ENCODE measurements at regions not wholly inside any gene's neighbourhood (a gene's known extent, or its start where the extent isn't known, plus 50 kb on each side); places are given as distances from the start of the nearest gene placed in this dataset.

DNA sequence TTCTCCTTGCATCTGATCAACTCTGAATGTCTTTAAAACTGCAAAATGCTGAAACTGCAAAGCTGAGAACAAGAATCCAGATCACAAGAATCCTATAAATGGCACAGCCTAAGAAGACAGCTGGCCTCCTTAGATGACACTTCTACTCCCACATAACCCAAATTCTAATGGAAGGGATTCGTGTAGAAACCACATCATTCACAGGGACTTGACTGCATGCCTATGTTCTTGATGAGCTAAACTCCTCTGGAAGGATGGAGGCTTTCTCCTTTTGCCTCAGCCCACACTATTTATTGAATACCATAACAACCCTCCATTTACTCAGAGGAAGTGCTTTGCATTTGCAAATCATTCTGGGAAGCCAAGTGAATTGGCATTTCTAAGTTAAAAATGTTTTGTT lies 252.5 kb upstream of the VWC2 start:
- TF ChIP-seq, protein P1, sequence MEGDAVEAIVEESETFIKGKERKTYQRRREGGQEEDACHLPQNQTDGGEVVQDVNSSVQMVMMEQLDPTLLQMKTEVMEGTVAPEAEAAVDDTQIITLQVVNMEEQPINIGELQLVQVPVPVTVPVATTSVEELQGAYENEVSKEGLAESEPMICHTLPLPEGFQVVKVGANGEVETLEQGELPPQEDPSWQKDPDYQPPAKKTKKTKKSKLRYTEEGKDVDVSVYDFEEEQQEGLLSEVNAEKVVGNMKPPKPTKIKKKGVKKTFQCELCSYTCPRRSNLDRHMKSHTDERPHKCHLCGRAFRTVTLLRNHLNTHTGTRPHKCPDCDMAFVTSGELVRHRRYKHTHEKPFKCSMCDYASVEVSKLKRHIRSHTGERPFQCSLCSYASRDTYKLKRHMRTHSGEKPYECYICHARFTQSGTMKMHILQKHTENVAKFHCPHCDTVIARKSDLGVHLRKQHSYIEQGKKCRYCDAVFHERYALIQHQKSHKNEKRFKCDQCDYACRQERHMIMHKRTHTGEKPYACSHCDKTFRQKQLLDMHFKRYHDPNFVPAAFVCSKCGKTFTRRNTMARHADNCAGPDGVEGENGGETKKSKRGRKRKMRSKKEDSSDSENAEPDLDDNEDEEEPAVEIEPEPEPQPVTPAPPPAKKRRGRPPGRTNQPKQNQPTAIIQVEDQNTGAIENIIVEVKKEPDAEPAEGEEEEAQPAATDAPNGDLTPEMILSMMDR (IDR thresholded peaks at IDR 0.05): no peak
- no peak for TF ChIP-seq POLR2A (IDR thresholded peaks at IDR 0.05)
- TF ChIP-seq POLR2AphosphoS5 (IDR thresholded peaks at IDR 0.05; ENCODE audit: insufficient read depth in 1 of 2, low read depth in 1 of 2): no peak
- no peaks in the 10 kb centered on the region for H3K4me1 ChIP-seq
- H3K27me3 ChIP-seq: no peaks in the 10 kb centered on the region
- H3K27ac ChIP-seq: no peak overlapping the region
- intact Hi-C loops (cut with DNase I): no loop called here
- H3K9me3 ChIP-seq: no peaks in the 10 kb centered on the region
- H3K4me3 ChIP-seq: no peak overlapping the region
- no peaks in the 10 kb centered on the region for H3K36me3 ChIP-seq
- no peak for DNase-seq (ENCODE audit: extremely low spot score in 2 of 2)

DNA sequence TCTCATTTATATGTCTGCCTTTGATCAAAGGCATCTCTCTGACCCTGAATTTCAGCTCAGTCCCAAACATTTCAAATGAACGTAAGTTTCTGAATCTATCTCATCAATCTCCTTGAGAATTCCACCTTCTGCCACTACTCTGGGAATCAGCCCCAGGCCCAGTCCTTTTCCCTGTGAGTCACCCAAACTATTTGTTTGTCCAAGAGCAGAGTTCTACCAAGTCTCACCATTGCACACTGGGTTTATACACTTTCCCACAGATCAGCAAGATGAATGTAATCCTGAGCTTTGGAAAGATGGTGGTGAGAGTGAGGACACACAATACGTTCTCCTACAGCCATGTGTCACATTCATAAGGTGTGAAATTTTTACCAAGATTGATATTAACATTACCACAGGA lies 251.3 kb upstream of the VWC2 start:
- Histone ChIP-seq H3K27ac (no peak overlapping the region), H3K36me3 (no peaks in the 10 kb centered on the region), H3K27me3 (no peaks in the 10 kb centered on the region), H3K4me1 (no peaks in the 10 kb centered on the region), H3K4me3 (no peak overlapping the region), H3K9me3 (no peaks in the 10 kb centered on the region)
- no peak for TF ChIP-seq POLR2AphosphoS5 (IDR thresholded peaks at IDR 0.05; ENCODE audit: insufficient read depth in 1 of 2, low read depth in 1 of 2)
- no peak for DNase-seq (ENCODE audit: extremely low spot score in 2 of 2)
- intact Hi-C loops (cut with DNase I): no loop called here

DNA sequence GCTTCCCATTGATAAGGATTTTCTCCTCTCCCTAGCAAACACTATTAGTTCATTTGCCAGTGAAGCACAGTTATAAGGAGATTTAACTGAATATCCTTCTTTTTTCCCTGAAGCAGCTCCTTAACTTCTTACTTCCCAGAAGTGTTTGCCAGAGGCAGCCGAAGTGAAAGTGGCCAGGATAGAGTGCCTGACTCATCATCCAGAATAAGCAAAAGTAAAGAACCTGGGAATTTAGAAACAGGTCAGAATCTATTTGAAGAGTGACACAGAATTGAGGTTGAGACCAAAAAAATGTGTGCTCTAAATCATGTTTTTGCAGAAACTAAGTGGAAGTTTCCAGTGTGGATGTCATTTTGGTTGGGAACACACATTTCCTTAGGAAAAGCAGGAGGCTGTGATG lies 249.6 kb upstream of the VWC2 start:
- no peaks in the 10 kb centered on the region for H3K27me3 ChIP-seq
- H3K4me1 ChIP-seq: no peaks in the 10 kb centered on the region
- intact Hi-C loops (cut with DNase I): no loop called here
- H3K9me3 ChIP-seq: no peaks in the 10 kb centered on the region
- no peaks in the 10 kb centered on the region for H3K36me3 ChIP-seq
- H3K4me3 ChIP-seq: no peak overlapping the region
- no peak for DNase-seq (ENCODE audit: extremely low spot score in 2 of 2)
- no peak overlapping the region for H3K27ac ChIP-seq
- TF ChIP-seq POLR2A (IDR thresholded peaks at IDR 0.05) (no peak), POLR2AphosphoS5 (IDR thresholded peaks at IDR 0.05; ENCODE audit: insufficient read depth in 1 of 2, low read depth in 1 of 2) (no peak)
- TF ChIP-seq, protein P1 (IDR thresholded peaks at IDR 0.05): no peak

DNA sequence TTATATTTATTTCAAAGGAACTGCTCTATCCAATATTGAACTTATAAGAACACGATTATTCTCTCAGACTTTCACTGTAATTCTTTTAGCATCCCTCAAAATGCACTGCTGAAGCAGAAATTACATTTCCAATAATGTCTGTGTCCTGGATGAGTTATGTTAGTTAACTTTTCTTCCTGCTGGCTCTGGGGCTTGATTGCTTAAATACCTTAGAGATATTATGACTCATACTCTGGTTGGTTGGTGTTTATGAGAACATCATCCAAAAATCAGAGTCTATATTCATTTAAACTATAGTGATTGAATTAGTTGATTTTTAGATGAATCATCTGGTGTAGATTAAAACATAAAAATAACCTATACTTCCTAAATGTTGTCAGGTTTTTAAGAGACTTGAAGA lies 246.3 kb upstream of the VWC2 start:
- no peak for DNase-seq (ENCODE audit: extremely low spot score in 2 of 2)
- TF ChIP-seq POLR2AphosphoS5 (IDR thresholded peaks at IDR 0.05; ENCODE audit: insufficient read depth in 1 of 2, low read depth in 1 of 2) (no peak), POLR2A (IDR thresholded peaks at IDR 0.05) (no peak)
- TF ChIP-seq, protein P1 (IDR thresholded peaks at IDR 0.05): no peak
- H3K27ac ChIP-seq: no peak overlapping the region
- no peaks in the 10 kb centered on the region for H3K36me3 ChIP-seq
- H3K27me3 ChIP-seq: no peaks in the 10 kb centered on the region
- H3K4me3 ChIP-seq: no peak overlapping the region
- H3K9me3 ChIP-seq: no peaks in the 10 kb centered on the region
- intact Hi-C loops (cut with DNase I): no loop called here
- H3K4me1 ChIP-seq: no peaks in the 10 kb centered on the region

DNA sequence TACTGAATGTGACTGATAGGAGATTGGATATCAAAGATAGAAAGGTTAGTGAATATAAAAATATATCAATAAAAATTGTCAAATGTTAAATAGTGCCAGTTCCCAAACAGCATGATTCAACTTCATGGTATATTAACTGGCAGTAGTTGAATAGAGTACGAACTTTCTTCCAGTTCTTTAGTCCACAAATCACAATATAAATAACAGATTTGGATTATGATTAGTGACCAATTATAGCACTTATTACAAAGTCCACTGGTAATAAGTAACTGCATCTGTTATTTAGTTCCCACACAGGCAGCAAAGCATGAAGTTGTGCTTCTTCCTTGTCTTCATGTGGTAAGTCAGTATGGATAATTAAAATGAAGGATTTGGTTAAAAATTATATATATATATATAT lies 243.0 kb upstream of the VWC2 start:
- Histone ChIP-seq H3K36me3 (no peaks in the 10 kb centered on the region), H3K27ac (no peak overlapping the region), H3K27me3 (no peaks in the 10 kb centered on the region), H3K4me1 (no peaks in the 10 kb centered on the region), H3K9me3 (no peaks in the 10 kb centered on the region), H3K4me3 (no peak overlapping the region)
- intact Hi-C loops (cut with DNase I): no loop called here
- no peak for TF ChIP-seq POLR2A (IDR thresholded peaks at IDR 0.05)
- TF ChIP-seq, protein P1 (IDR thresholded peaks at IDR 0.05): no peak
- no peak for TF ChIP-seq POLR2AphosphoS5 (IDR thresholded peaks at IDR 0.05; ENCODE audit: insufficient read depth in 1 of 2, low read depth in 1 of 2)
- DNase-seq (ENCODE audit: extremely low spot score in 2 of 2): no peak
